Esophagus muscularis mucosa (tissue), 4 donors: ENCODE measurements at regions not wholly inside any gene's neighbourhood (a gene's known extent, or its start where the extent isn't known, plus 50 kb on each side); places are given as distances from the start of the nearest gene placed in this dataset.

Experiments used
- DNase-seq: peaks from one replicate; pipeline ENCODE4 v3.0.0-alpha.2; 2017; ENCODE audit errors: extremely low spot score
- H3K27ac ChIP-seq, 4 donors: fragments of 200-600 bp; sonication (generic); replicated peaks in 1 of 4; 1 replicate in 3 of 4; 2 replicates in 1 of 4; pipeline ENCODE4 v1.5.1; 2016 to 2019; ENCODE audit warnings: mild to moderate bottlenecking in 1 of 4
- H3K27me3 ChIP-seq, 4 donors: fragments of 200-600 bp; sonication (generic); one replicate each; pipeline versions ENCODE4 v1.5.1 to v1.6.0; 2016 to 2019
- H3K36me3 ChIP-seq, 4 donors: fragments of 200-600 bp; sonication (generic); one replicate each; pipeline ENCODE4 v1.5.1; 2016 to 2019
- H3K4me1 ChIP-seq, 4 donors: fragments of 200-600 bp; sonication (generic); one replicate each; pipeline ENCODE4 v1.5.1; 2016 to 2019
- H3K4me3 ChIP-seq, 4 donors: fragments of 200-600 bp; sonication (generic); 1 replicate in 2 of 4; 2 replicates in 2 of 4; pipeline ENCODE4 v1.5.1; 2016 to 2019; ENCODE audit warnings: mild to moderate bottlenecking in 4 of 4, moderate library complexity in 1 of 4
- H3K9me3 ChIP-seq, 4 donors: fragments of 200-600 bp; sonication (generic); 1 replicate in 3 of 4; 2 replicates in 1 of 4; pipeline ENCODE4 v1.5.1; 2016 to 2019
- CTCF ChIP-seq, 3 experiments: fragments of 200-600 bp in 2 of 3; fragments of 450-650 bp in 1 of 3; sonication (generic) in 2 of 3; IDR thresholded peaks; one replicate each; pipeline ENCODE4 v1.5.1; 2017 to 2019; ENCODE audit warnings: antibody characterized with exemption in 3 of 3, mild to moderate bottlenecking in 2 of 3, moderate library complexity in 1 of 3
- EP300 ChIP-seq: sonication (generic); formaldehyde crosslinking; IDR thresholded peaks from one replicate; pipeline ENCODE4 v1.6.1; 2017; ENCODE audit warnings: antibody characterized with exemption
- POLR2A ChIP-seq: fragments of 450-650 bp; IDR thresholded peaks from one replicate; pipeline ENCODE4 v1.6.1; 2017; ENCODE audit warnings: antibody characterized with exemption, moderate library complexity, mild to moderate bottlenecking, low read depth
- POLR2AphosphoS5 ChIP-seq, 2 donors: sonication (generic); formaldehyde crosslinking; IDR thresholded peaks; one replicate each; pipeline ENCODE4 v1.6.1; 2017; ENCODE audit warnings: antibody characterized with exemption in 2 of 2
- WGBS: methylation state at CpG from one replicate; pipeline ENCODE4 v1.1.5; 2018; 5-methylcytosine and 5-hydroxymethylcytosine counted together
- intact Hi-C: fragments of 100-400 bp; cut with DNase I; formaldehyde crosslinking; loops from one replicate; pipeline ENCODE4 v1.15.1; 2023

- intact Hi-C loops: no loop called here
- peaks cover 0 to 57% (median 2%) of the 10 kb centered on the region in 4 donors for H3K27me3 ChIP-seq
Observed at GRCh38 chr20:16806061-16806460, 57.9 kb downstream of the OTOR start.

GRCh38 chr20:16806886-16807285 lies 58.7 kb downstream of the OTOR start:
- H3K27me3 ChIP-seq: peaks cover 0 to 57% (median 2%) of the 10 kb centered on the region in 4 donors
- no peak for TF ChIP-seq POLR2A
- WGBS: 47% methylated on average over 7 of the region's 7 CpGs
- no peak overlapping the region for H3K4me3 ChIP-seq
- no peak overlapping the region for H3K27ac ChIP-seq
- no peaks in the 10 kb centered on the region for H3K9me3 ChIP-seq
- H3K4me1 ChIP-seq: no peaks in the 10 kb centered on the region
- no peak for DNase-seq
- intact Hi-C loops: no loop called here
- H3K36me3 ChIP-seq: no peaks in the 10 kb centered on the region

More at GRCh38 chr20:16806061-16806460, 57.9 kb downstream of the OTOR start:
- H3K9me3 ChIP-seq: no peaks in the 10 kb centered on the region
- no peak overlapping the region for H3K27ac ChIP-seq
- no peaks in the 10 kb centered on the region for H3K4me1 ChIP-seq
- WGBS: 84% methylated on average over 6 of the region's 6 CpGs
- no peak for DNase-seq
- H3K36me3 ChIP-seq: no peaks in the 10 kb centered on the region
- no peak overlapping the region for H3K4me3 ChIP-seq
- TF ChIP-seq CTCF (IDR thresholded peaks at IDR 0.05) (no peak), POLR2A (no peak), POLR2AphosphoS5 (IDR thresholded peaks at IDR 0.05) (no peak), EP300 (no peak)

- H3K27ac ChIP-seq: no peak overlapping the region
Observed at GRCh38 chr20:16808796-16809195, 60.6 kb downstream of the OTOR start.

GRCh38 chr20:16810216-16810615 lies 62.1 kb downstream of the OTOR start:
- TF ChIP-seq POLR2A: no peak
- TF ChIP-seq EP300: no peak
- TF ChIP-seq POLR2AphosphoS5 (IDR thresholded peaks at IDR 0.05): no peak
- no peak for TF ChIP-seq CTCF (IDR thresholded peaks at IDR 0.05)
- 79% methylated on average over 3 of the region's 3 CpGs for WGBS
- peaks cover 0 to 33% (median 0%) of the 10 kb centered on the region in 4 donors for H3K27me3 ChIP-seq

More at GRCh38 chr20:16808796-16809195, 60.6 kb downstream of the OTOR start:
- H3K27me3 ChIP-seq: peaks cover 0 to 38% (median 0%) of the 10 kb centered on the region in 4 donors
- no peaks in the 10 kb centered on the region for H3K9me3 ChIP-seq
- TF ChIP-seq EP300: no peak
- TF ChIP-seq CTCF (IDR thresholded peaks at IDR 0.05): no peak
- no peak for TF ChIP-seq POLR2A
- TF ChIP-seq POLR2AphosphoS5 (IDR thresholded peaks at IDR 0.05): no peak
- DNase-seq: no peak
- WGBS: 41% methylated on average over 4 of the region's 4 CpGs
- H3K36me3 ChIP-seq: no peaks in the 10 kb centered on the region
- intact Hi-C loops: no loop called here
- H3K4me3 ChIP-seq: no peak overlapping the region
- no peaks in the 10 kb centered on the region for H3K4me1 ChIP-seq

GRCh38 chr20:16816192-16816591 lies 68.0 kb downstream of the OTOR start:
- Histone ChIP-seq H3K9me3 (no peaks in the 10 kb centered on the region), H3K4me3 (no peak overlapping the region), H3K4me1 (no peaks in the 10 kb centered on the region), H3K36me3 (no peaks in the 10 kb centered on the region), H3K27ac (no peak overlapping the region), H3K27me3 (peaks cover 0 to 9% (median 0%) of the 10 kb centered on the region in 4 donors)
- intact Hi-C loops: no loop called here
- no CpG with 5 or more reads among the region's 3 CpGs for WGBS
- no peak for TF ChIP-seq POLR2AphosphoS5 (IDR thresholded peaks at IDR 0.05)
- no peak for TF ChIP-seq EP300
- no peak for TF ChIP-seq POLR2A
- DNase-seq: no peak

More at GRCh38 chr20:16810216-16810615, 62.1 kb downstream of the OTOR start:
- intact Hi-C loops: no loop called here
- no peak overlapping the region for H3K4me3 ChIP-seq
- H3K36me3 ChIP-seq: no peaks in the 10 kb centered on the region
- H3K27ac ChIP-seq: no peak overlapping the region
- no peak for DNase-seq
- no peaks in the 10 kb centered on the region for H3K4me1 ChIP-seq
- H3K9me3 ChIP-seq: no peaks in the 10 kb centered on the region

- TF ChIP-seq POLR2AphosphoS5 (IDR thresholded peaks at IDR 0.05) (no peak), CTCF (IDR thresholded peaks at IDR 0.05) (no peak), POLR2A (no peak), EP300 (no peak)
- H3K27me3 ChIP-seq: peaks cover 0 to 16% (median 0%) of the 10 kb centered on the region in 4 donors
- 74% methylated on average over 2 of the region's 2 CpGs for WGBS
- H3K27ac ChIP-seq: no peak overlapping the region
- intact Hi-C loops: no loop called here
- H3K4me3 ChIP-seq: no peak overlapping the region
- peaks cover 0 to 3% (median 0%) of the 10 kb centered on the region in 4 donors for H3K9me3 ChIP-seq
- no peak for DNase-seq
- H3K36me3 ChIP-seq: no peaks in the 10 kb centered on the region
- no peaks in the 10 kb centered on the region for H3K4me1 ChIP-seq
Observed at GRCh38 chr20:16819483-16819882, 71.3 kb downstream of the OTOR start.
